Glomerular visceral epithelial cell (primary cell): ENCODE measurements at regions not wholly inside any gene's neighbourhood (a gene's known extent, or its start where the extent isn't known, plus 50 kb on each side); places are given as distances from the start of the nearest gene placed in this dataset.
"Not testable (repeated sequence)": the region's sequence is repeated elsewhere in the genome, so short reads cannot be mapped to it uniquely, and the experiment has no call there.

Experiments
- DNase-seq: peaks from one replicate; pipeline ENCODE4 v3.0.0-alpha.2; 2016; ENCODE audit errors: extremely low spot score

DNA sequence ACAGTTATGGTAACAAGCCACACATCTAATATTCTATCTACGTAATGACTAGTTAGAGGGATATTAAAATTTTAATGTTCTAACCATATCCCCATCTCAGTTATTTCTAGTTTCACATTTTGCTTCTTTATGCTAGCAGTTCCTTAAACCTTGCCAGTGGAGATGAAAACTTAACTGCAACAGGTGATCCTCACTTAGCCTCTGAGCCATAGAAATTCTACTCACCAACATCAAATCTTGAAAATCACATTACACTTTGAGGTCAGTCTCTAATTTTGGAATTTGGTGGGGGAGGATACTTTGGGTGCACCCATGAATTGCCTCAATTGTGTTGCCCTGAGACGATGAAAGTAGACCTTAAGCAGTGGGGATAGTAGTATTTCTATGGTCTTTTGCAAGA, 256.4 kb downstream of the GATA3 start:
- no peak for DNase-seq

DNA sequence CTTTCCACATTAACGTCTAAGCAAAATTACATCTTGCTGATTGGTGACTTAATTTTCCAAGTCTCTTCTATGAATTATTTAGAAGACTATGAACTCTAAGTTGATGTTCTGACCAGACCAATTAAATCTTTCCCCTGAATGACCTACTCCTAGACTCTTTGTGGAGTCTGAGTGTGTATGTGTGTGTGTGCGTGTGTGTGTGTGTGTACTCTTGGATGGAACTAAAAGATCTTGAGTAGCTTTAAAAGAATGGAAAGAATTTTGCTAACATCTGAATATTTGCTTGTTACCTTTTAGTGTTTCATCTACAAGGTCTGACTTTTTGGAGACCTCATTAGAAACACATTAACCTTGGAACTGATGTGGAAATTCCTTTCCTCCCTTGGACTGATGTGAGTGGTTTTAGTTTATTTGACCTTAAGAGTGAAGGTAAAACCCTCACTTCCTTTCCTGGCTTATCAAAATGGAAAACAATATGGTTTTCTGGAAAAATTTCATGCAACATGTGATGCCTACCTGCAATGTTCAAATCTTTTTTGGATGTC, 257.1 kb downstream of the GATA3 start:
- no peak for DNase-seq

DNA sequence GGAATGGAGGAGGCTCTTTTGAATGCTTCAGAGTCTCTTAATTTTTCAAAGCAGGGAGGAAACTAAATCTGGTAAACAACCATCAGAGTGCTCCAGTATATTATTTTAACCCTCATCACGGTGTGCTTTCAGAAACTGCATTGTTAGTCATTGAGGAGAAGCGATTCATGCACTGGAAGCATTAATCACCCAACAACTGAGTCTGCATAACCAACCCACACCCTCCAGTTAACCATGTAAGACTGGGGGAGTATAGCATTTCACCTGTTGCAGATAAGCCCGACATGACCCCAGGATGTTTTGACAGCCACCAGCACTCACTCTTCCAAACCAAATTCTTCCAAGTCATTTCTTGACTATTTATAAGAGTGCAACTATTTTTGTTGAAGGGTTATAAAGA, 257.6 kb downstream of the GATA3 start:
- DNase-seq, result no peak

DNA sequence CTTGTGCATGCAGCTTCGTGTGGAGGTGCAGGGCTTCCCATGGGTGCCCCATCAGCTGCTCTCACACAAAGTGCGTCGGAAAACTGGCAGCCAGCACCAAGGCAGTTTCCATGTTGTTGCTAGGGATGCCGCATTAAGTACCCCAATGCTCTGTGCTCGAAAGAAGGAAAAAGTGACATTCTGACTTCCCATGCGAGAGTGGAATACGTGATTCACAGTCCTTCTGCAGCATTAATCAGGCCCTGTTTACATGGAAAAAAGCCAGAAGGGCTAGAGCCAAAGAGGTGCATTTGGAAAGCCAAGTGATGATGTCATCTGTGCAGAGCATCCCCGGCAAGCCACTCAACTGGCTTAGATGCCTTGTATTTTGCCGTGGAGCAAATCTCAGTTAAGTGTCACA, 258.3 kb downstream of the GATA3 start:
- no peak for DNase-seq

DNA sequence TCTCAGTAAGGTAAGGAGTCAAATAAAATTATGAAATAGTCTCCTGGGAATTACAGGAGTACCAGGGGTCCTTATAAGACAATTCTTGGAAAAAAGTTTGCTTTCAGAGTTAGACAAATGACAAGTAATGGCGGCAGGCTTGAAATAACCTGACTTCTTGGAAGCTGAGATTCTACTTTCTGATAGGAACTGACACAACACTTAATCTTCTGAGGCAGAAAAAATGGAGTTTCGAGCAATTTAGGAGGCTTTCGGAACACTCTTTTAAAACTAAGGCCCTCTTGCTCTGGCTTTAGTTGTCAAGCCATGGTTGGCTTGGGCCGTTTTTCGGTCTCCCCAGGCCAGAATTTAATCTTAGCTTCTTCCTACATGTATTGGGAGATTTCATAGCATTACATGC, 260.0 kb downstream of the GATA3 start:
- no peak for DNase-seq

DNA sequence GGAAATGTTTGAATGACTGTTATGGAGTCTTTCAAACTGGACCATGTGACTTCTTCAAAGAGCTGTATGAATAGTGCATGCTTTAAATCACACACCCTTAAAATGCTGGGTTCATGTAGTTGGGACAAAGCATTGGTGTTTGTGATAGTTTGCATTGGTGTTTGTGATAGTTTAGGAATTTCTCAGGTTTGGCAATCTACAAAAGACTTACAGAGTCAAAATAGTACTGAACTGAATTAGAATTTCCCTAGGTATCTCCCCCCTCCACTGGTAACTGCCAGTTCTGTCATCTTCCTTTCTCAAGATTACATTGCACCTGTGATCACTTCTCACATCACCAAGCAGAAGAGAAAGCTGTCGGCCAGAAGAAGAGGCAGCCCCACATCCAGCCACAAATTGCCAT, 261.1 kb downstream of the GATA3 start:
- no peak for DNase-seq

DNA sequence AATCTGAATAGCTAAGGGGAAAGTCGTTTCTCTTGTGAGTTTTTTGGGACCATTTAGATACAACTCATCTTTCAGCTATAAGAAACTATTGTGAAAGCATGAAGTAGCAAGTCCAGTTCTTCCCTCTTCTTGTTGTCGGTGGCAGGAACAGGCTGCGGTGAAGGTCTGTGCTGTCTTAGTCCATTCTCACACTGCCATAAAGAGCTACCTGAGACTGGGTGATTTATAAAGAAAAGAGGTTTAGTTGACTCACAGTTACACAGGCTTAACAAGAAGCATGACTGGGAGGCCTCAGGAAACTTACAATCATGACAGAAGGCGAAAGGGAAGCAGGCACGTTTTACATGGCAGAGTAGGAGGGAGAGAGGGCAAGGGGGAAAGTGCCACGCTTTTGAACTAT, 261.8 kb downstream of the GATA3 start:
- no peak for DNase-seq

DNA sequence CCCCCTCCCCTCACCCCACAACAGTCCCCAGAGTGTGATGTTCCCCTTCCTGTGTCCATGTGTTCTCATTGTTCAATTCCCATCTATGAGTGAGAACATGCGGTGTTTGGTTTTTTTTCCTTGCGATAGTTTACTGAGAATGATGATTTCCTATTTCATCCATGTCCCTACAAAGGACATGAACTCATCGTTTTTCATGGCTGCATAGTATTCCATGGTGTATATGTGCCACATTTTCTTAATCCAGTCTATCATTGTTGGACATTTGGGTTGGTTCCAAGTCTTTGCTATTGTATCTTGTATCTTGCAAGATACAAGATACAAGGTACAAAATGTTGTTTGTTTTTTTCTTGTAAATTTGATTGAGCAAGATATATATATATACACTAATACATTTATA, 263.9 kb downstream of the GATA3 start:
- DNase-seq, result not testable (repeated sequence)

DNA sequence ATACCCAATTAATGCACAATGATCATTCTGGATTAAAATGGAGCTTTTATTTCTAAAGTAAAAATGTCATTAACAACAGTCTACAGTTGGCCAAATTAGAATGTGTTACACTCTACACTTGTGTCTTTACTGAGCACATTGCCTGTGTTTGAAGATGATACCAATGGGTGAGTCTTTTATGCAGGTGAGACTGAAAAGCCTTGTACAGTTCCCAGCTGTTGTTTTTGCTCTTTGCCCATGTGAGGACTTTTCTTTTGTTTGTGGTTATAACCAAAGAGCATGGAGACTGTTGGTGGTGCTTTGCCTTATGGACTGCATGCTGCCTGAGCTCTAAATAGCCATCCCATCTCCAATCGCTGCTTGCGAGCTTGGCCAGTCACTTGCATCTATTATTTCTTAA, 264.5 kb downstream of the GATA3 start:
- DNase-seq, result no peak

DNA sequence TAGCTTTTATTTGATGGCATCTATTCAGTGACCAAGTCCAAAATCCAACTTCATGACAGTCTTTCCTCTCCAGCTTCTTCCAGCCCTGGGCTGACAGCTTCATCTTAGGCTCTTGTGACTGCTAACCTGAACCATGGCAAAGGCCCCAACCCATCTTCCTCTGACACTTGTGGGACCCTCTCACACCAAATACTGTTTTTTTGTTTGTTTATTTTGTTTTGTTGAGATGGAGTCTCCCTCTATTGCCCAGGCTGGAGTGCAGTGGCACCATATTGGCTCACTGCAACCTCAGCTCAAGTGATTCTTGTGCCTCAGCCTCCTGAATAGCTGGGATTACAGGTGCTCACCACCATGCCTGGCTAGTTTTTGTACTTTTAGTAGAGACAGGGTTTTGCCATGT, 265.2 kb downstream of the GATA3 start:
- DNase-seq, result no peak

DNA sequence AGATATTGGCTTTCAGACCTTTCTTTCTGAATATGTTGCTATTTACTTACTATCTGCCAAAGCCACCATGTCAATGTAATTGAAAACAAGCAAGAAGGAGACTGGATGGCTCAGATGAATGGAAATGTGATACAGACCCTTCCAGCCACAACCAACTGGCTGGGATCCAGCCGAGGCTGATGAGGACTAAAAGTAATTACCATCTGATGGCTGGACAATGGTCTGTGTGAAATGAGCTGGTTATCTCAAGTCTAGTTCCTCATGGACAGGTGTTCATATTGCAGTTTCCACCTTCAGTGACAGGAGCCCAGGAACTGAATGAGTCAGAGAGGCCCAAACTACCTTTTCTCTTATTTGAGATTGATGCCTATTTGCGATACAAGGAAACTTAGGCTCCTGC, 267.5 kb downstream of the GATA3 start:
- DNase-seq, result no peak

DNA sequence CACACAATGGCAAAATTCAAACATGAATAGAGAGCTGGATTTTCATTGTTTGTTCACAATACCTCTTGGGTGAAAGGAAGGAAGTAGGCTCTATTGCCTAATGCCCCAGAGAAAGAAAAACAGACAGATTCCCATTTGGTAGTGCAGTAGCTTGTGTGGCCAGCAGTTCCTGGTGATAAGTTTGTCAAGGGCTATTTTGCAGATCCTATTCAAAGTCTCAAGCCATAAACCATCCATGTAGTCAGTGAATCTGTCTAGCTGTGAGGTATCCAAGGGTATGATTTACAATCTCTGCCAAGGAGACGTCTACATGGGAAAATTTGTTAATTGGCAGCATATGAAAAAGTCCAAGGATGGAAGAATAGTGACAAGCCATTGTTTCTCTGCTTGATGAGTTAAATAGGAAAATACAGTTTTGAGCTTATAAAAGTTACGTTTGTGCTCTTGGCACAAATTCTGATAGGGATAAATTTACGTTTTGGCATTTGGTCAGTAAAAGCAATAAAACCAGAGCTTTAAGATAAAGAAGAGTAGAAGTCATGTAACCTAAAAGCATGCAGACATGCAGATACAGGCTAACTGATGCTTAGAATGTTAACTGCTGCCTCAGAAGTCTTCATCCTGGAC, 269.1 kb downstream of the GATA3 start:
- no peak for DNase-seq

DNA sequence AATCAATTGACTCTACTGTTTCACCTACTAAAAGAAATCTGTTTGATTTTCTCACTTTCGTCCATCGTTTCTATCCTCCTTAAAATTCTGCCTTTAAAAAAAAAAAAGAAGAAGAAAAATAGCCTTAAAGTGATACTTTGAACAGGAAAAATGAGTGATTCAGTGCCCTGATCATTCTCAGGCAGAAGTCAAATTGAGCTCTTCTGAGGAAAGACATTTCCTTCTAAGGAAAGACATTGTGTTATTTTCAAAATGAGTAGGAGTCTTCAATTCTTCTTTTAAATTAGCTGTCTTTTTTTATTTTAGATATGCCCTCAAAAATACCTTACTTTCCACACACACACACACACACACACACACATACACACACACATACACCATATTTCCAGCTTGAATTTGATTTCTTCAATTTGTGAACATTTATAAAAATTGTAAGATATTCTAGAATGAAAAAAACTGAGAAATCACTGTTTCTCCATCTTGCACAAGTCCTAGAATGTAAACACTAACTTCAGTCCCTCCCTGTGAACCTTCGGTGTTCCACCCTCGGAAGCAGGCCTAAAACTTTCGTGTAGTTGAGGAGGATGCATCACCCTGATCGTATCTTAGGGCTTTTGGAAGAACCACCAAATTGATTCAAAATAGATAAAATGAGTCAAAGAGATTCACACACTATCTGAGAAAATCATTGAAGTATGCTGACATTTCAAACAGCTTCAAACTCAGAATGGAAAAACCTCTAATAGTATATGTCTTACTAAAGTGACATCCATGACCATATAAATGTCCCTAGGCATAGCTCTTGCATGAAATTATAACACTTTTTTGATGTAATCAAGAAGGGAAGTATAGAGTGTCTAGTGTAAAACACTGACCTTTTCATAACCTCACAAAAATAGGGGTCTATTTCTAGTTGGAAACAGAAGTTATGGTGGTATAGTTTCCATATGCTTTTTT, 270.8 kb downstream of the GATA3 start:
- no peak for DNase-seq

DNA sequence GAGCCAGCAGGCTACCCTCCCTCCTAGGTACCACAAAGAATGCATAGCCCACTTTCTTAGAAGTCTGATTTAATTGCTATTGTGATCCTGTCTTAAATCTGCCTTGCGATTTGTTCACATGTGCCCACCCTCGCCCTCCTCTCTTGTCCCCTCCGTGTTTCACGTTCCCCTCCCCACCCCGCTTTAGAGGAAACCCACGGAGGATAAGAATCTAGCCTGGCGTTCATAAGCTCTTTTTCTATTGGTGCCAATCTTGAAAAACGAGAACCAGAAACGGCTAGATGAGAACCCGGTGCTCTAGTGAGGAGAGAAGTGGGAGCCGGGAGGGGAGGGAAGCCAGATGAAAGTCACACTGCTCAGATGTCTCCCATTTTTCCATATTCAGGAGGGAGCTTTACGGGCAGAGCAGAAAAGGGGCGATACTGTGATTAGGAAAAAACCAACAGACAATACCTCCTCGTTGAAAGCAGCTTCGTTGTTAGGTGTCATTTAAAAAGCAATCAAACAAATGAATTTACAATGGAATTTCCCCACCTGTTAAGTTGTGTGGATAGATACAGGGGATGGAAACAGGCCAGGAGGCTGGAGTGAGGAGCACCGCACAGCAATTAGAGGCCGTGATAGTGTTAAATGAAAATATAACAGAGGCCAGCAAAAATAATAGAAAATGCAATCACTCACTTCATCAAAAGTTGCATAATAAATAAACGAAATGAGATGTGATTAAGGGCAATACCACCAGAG, 272.1 kb downstream of the GATA3 start:
- no peak for DNase-seq

DNA sequence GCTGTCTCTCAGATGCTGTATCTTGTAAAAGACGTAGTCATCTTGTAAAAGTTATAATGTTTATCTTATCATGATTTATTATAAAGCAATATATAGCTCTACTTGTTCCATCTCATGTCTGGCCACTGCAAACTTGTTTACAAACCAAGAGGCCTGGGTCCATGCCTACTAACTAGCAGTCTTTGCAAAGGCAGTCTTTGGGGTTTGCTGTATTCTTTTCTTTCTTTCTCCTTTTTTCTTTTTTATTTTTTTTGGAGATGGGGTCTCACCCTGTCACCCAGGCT, 272.6 kb downstream of the GATA3 start:
- DNase-seq, result no peak

DNA sequence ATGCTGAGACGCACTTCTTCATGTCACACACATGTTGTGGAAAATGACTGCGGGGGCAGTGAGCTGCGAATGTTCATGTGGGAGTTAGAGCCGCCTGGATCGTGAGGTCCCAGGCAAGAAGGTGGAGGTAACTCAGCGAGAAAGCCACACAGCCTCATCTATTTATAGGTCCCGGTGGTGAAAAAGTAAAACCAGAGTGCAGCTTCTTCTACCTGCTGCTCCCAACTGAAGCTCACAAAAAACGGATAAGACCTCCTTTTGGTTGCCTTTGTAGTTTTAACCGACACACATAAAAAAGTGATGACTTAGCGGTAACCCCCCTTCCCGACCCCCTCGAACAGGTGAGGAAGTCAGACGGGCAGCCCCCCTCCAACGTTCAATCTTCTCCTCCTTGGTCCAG, 276.9 kb downstream of the GATA3 start:
- no peak for DNase-seq

DNA sequence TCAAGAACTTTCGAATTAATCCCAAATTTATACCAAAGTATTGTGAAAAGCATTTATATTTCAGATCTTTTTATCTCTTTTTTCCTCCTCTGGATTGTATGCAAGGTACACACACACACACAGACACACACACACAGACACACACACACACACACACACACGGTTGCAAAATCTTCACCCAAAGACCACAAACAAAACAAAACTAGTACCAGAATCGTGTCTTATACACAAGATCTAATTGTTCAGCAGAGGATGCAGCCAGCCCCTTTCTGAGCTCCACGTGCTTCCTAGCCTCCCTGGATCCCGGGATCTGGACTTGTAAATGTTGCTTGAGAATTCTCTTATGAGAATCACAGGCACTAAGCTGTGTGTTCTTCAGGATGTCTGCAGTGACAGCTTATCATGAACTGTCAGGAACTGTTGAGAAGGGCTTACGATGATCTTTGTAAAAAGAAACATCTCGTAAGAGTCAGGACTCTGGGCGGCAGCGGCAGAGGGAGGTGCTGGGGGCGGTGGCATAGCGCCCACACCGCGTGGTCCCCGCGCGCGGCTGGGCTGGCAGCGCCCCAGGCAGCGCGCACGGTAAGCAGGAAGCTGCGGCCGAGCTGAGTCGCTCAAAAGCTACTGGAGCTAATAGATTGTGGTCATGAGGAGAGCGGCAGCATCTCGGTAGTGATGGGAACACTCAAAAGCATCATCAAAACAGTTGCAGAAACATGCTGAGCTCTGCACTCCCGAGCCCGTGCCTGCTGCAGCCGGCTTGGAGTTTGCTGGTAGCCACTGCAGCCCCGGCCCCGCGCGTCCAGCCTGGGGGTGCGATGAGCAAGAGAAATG, 277.6 kb downstream of the GATA3 start:
- peak; percentile 7 for DNase-seq

DNA sequence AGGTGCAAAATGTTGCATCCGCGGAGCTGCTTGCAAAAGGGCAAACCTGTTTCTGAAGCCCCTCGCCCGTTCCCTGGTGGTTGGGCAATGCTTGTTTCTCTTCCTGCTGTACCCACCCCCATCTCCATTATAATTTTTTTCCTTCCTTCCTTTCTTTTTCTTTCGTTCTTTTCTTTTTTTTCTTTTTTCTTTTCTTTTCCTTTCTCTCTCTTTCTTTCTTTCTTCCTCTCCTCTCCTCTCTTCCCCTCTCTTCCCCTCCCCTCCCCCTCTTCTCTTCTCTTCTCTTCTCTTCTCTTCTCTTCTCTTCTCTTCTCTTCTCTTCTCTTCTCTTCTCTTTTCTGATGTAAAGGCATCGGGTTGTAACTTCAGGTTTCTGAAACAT, 278.2 kb downstream of the GATA3 start:
- DNase-seq, result no peak

DNA sequence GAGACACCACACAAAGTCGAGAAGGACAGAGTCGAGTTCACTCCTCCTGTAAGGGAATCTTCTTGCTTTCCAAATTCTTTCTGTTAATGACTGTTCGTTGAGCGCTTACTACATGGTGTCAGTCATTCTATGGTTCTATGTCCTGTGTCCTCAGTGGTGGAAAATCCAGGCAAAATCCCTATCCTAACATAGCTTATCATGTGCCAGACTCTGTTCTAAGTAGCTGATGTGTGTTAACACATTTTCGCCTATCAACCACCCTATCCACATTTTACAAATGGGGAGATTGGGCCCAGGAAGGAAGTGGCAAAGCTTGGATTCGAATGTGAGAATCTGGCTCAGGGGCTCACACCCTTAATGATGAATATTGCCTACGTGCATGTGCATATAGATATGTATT, 280.1 kb downstream of the GATA3 start:
- no peak for DNase-seq

DNA sequence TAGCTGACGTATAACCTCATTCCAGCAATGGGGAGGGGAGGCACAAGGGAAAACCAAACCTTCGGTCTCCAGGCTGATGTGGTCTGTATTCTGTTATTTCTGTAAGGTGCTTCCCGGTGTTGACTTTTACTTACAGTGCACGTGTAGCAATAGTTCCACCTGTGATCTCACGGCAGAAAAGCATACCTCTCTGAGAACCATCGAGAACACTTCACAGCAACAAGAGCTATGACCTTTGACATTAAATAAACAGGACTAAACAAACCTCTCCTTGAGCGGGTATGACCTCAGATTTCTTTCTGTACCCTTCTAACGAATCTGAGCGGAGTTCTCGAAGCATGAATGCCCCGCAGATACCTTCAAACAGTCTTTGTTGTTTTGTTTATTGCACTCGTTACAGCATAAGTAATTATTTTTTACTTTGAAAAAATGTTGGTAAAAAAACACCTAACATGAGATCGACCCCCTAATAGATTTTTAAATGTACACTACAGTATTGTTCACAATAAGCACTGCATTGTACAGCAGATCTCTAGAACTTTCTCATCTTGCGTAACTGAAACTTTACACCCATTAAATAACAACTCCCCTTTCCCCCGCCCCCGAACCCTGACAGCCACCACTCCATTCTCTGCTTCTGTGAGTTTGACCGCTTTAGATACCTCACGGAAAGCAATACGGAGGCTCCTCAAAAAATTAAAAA, 282.3 kb downstream of the GATA3 start:
- no peak for DNase-seq

DNA sequence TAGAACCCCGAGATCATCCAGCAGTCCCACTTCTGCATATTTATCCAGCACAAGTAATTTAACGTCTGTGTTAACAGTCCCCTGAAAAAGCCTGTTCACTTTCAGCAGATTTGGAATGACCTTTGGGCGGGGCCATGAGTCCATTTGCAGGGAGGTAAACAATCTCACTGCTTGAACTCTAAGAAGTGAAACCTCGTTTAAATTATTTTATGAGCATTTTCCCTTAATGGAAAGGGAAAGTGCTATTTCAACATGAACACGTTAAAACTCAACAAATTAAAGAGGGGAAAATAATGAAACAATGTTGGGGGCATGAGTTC, 282.8 kb downstream of the GATA3 start:
- DNase-seq, result no peak
